NT2/D1 (cell line): ENCODE measurements at regions not wholly inside any gene's neighbourhood (a gene's known extent, or its start where the extent isn't known, plus 50 kb on each side); places are given as distances from the start of the nearest gene placed in this dataset.

Source experiments
- DNase-seq: peaks from one replicate; pipeline ENCODE4 v3.0.0-alpha.2; 2011; ENCODE audit warnings: low read depth, low spot score
- H3K27me3 ChIP-seq: 2 replicates; pipeline ENCODE4 v1.6.0; 2011; ENCODE audit warnings: mild to moderate bottlenecking; ENCODE audit not compliant: insufficient read length, insufficient read depth
- H3K36me3 ChIP-seq: 2 replicates; pipeline ENCODE4 v1.6.1; 2011; ENCODE audit warnings: mild to moderate bottlenecking, low read length, mixed read lengths; ENCODE audit not compliant: insufficient read depth, insufficient read length
- H3K4me1 ChIP-seq: 2 replicates; pipeline ENCODE4 v1.5.1; 2011; ENCODE audit not compliant: insufficient read depth, insufficient read length
- H3K4me3 ChIP-seq: 2 replicates; pipeline ENCODE4 v1.5.1; 2011; ENCODE audit warnings: low read depth; ENCODE audit not compliant: insufficient read length
- H3K9ac ChIP-seq: 2 replicates; pipeline ENCODE4 v1.6.0; 2011; ENCODE audit warnings: low read depth; ENCODE audit not compliant: insufficient read length
- H3K9me3 ChIP-seq: 2 replicates; pipeline ENCODE4 v1.5.1; 2011; ENCODE audit warnings: mild to moderate bottlenecking, low read length; ENCODE audit not compliant: insufficient read depth
- SUZ12 ChIP-seq: IDR thresholded peaks from 2 replicates; pipeline ENCODE4 v1.6.1; 2011; ENCODE audit not compliant: insufficient read length, insufficient read depth; ENCODE audit errors: extremely low read depth
- YY1 ChIP-seq: IDR thresholded peaks from 2 replicates; pipeline ENCODE4 v1.6.1; 2011; ENCODE audit not compliant: insufficient read length, insufficient read depth
- ZNF274 ChIP-seq: IDR thresholded peaks from 2 replicates; pipeline ENCODE4 v1.6.1; 2011; ENCODE audit warnings: mild to moderate bottlenecking, low read depth, low read length

DNA sequence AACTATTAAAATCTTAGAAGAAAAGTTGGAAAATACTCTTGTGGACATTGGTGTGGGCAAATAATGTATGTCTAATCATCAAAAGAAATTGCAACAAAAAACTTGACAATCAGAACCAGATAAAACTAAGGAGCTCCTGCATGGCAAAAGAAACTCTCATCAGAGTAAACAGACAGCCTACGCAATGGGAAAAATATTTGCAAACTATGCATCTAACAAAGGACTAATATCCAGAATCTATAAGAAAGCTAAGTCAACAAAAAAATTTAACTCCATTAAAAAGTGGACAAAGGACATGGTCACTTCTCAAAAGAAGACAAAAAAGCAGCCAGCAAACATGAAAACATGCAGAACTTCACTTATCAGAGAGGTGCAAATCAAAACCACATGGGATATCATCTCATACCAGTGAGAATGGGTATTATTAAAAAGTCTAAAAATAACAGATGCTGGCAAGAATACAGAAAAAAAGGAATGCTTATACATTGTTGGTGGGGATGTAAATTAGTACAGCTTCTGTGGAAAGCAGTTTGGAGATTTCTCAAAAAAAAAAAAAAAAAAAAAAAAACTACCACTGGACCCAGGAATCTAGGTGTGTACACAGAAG lies 99.7 kb upstream of the TOP3B start:
- Histone ChIP-seq H3K9me3 (no peaks in the 10 kb centered on the region), H3K4me1 (no peaks in the 10 kb centered on the region), H3K36me3 (no peaks in the 10 kb centered on the region), H3K9ac (no peak overlapping the region), H3K27me3 (peaks cover 99% of the 10 kb centered on the region), H3K4me3 (no peak overlapping the region)
- DNase-seq = no peak
- TF ChIP-seq YY1 (no peak), SUZ12 (no peak), ZNF274 (no peak)

DNA sequence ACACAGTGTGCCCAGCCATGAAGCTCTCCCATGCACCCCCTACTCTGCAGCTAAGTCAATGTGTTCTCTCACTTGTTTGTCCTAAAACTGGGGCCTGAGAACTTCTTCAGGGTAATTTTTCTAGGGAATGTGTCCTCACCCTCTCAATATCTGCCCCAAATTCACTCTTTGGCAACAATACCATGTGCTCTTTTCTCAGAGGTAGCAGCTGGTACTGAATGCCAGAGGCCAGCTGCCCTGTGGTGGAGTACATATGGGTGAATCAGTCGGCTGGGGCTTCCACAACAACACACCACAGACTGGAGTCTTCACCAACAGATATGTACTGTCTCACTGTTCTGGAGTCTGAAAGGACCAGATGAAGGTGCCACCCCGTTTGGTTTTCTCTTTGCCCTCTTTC lies 97.7 kb upstream of the TOP3B start:
- DNase-seq = no peak
- no peak for TF ChIP-seq YY1
- TF ChIP-seq SUZ12 = no peak
- Histone ChIP-seq H3K4me3 (no peak overlapping the region), H3K27me3 (peaks cover 99% of the 10 kb centered on the region), H3K9me3 (no peaks in the 10 kb centered on the region), H3K9ac (no peak overlapping the region), H3K36me3 (no peaks in the 10 kb centered on the region), H3K4me1 (no peaks in the 10 kb centered on the region)

DNA sequence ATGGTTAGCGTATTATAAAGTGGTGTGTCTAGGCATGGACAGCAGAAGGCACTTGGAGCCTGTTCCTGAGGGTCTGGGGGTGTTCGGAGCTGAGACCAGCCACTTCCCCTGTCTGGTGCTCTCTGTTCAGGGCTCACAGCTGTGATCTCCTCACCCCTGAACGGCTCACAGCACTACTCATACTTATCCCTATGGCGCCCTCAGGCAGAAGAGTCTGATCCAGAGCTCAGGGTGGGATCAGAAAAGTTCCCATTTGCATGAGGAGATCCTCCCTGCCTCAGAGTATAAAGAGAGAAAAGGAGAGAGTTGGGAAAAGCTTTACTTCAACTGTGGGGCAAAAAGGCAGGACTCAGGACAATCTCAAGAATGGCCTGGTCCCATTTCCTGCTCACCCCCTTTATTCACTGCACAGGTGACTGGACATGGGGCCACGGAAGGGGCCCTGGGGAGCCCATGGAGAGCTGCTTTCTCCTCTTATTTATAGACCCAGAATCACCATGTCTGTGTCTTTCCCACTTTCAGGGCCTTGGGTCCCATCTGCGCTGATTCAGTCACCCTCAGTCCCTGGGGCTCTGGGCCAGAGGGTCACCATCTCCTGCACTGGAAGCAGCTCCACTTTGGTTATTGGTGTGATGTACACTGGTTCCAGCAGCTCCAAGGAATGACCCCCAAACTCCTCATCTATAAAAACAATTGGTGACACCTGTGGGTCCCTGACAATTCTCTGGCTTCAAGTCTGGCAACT lies 97.0 kb upstream of the TOP3B start:
- no peaks in the 10 kb centered on the region for H3K4me1 ChIP-seq
- no peaks in the 10 kb centered on the region for H3K36me3 ChIP-seq

DNA sequence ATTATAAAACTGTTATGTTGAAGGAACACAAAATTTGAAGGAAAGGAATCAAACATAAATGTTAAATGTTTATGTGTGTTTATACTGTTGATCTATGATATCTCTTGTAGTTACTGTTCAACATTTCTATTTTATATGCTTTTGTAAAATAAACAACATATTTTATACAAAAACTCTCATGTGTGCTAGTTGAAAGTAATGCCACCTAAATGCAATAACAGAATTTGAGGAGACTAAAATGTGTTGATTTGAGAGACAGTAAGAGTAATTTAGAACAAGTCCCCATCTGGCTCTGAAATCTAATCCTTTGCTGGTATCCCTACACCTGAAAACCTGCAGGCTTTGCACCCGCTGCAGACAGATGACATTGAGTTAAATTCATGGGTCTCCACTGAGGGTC lies 95.7 kb upstream of the TOP3B start:
- Histone ChIP-seq H3K36me3 (no peaks in the 10 kb centered on the region), H3K4me3 (no peak overlapping the region), H3K9me3 (no peaks in the 10 kb centered on the region), H3K4me1 (no peaks in the 10 kb centered on the region), H3K27me3 (peaks cover 99% of the 10 kb centered on the region), H3K9ac (no peak overlapping the region)
- DNase-seq = no peak
- TF ChIP-seq ZNF274 (no peak), SUZ12 (no peak), YY1 (no peak)

More for the DNA sequence above, 97.0 kb upstream of the TOP3B start:
- no peaks in the 10 kb centered on the region for H3K9me3 ChIP-seq
- no peak overlapping the region for H3K9ac ChIP-seq
- no peak for DNase-seq
- H3K27me3 ChIP-seq = peaks cover 99% of the 10 kb centered on the region
- H3K4me3 ChIP-seq = no peak overlapping the region
- no peak for TF ChIP-seq SUZ12
- TF ChIP-seq ZNF274 = no peak
- no peak for TF ChIP-seq YY1

DNA sequence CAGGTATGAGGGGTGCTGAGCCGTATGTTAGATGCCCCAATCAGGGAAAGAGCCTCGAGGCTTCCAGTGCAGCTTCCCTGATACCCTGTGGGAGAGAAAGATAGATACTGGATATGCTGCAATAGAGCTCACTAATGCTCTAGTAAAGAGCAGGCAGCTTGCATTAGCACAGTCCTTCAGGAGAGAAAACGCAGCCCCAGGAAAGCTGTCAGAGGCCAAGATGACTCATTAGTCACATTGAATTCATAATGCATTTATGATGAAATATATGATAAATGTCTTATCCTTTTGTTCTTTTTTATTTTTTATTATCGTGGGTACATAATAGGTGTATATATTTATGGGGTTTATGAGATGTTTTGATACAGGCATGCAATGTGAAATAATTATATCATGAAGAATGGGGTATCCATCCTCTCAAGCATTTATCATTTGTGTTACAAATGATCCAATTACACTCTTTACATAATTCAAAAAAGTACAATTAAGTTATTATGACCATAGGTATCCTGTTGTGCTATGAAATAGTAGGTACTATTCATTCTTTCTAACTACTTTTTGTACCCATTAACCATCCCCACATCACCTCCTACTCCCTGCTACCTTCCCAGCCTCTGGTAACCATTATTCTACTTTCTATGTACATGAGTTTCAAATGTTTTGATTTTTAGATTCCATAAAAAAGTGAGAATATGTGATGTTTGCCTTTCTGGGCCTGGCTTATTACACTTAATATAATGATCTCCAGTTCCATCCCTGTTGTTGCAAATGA lies 94.5 kb upstream of the TOP3B start:
- Histone ChIP-seq H3K27me3 (peaks cover 99% of the 10 kb centered on the region), H3K4me1 (no peaks in the 10 kb centered on the region), H3K9me3 (no peaks in the 10 kb centered on the region), H3K36me3 (no peaks in the 10 kb centered on the region), H3K9ac (no peak overlapping the region), H3K4me3 (no peak overlapping the region)
- no peak for TF ChIP-seq YY1
- DNase-seq = no peak

DNA sequence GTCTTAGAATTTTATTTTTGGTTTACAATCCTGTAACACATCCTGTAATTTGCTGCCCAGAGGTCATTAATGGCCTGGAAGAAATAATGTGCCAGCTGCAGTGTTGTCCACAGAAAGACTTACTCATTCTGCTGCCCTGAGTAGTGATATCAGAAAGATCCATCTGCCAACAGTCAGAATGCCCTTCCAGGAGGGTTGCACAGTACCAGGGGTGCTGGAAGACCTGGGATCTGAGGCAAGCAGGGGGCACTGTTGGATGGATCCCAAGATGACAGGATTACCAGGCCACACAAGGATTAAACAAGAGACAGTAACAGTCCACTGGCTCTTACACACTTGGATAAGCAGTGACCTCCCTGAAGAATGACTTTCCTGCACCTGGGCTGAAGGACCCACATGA lies 93.8 kb upstream of the TOP3B start:
- H3K4me3 ChIP-seq = no peak overlapping the region
- no peaks in the 10 kb centered on the region for H3K9me3 ChIP-seq
- no peak for DNase-seq
- H3K9ac ChIP-seq = no peak overlapping the region
- H3K36me3 ChIP-seq = no peaks in the 10 kb centered on the region
- TF ChIP-seq SUZ12 (no peak), YY1 (no peak), ZNF274 (no peak)
- H3K4me1 ChIP-seq = no peaks in the 10 kb centered on the region
- peaks cover 99% of the 10 kb centered on the region for H3K27me3 ChIP-seq

DNA sequence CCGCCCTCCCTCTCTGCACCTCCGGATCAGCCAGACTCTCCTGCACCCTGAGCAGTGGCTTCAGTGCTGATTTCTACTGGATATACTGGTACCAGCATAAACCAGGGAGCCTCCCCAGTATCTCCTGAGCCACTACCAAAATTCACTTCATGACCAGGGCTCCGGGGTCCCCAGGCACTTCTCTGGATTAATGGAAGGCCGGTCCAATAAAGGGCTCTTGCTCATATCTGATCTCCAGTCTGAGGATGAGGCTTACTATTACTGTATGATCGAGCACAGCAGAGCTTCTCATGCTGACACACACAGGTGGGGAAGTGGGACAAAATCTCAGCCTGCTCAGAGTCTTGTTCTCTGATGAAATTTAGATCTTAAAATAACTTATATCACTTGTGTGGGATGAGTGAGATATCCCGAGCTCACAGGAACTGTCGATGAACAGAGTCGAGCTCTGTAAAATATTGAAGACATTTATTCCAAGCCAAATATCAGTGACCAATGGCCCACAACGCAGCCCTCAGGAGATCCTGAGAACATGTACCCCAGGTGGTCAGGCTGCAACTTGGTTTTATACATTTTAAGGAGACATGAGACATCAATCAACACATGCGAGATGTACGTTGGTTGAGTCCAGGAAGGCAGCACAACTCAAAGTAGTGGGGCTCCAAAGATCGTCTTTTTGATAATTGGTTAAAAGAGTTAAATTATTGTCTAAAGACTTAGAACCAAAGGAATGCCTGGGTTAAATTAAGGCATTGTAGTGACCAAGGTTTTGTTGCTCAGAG lies 93.0 kb upstream of the TOP3B start:
- Histone ChIP-seq H3K9ac (no peak overlapping the region), H3K4me3 (no peak overlapping the region), H3K9me3 (no peaks in the 10 kb centered on the region), H3K36me3 (no peaks in the 10 kb centered on the region), H3K27me3 (peaks cover 100% of the 10 kb centered on the region), H3K4me1 (no peaks in the 10 kb centered on the region)
- TF ChIP-seq SUZ12 = no peak
- TF ChIP-seq ZNF274 = no peak
- TF ChIP-seq YY1 = no peak
- no peak for DNase-seq
